Right lobe of liver (tissue), 4 donors: ENCODE measurements at regions not wholly inside any gene's neighbourhood (a gene's known extent, or its start where the extent isn't known, plus 50 kb on each side); places are given as distances from the start of the nearest gene placed in this dataset.

Experiments
- POLR2A ChIP-seq: fragments of 450-650 bp; IDR thresholded peaks from one replicate; pipeline ENCODE4 v1.6.1; 2017; ENCODE audit warnings: antibody characterized with exemption, mild to moderate bottlenecking
- TF ChIP-seq, protein P1 (sequence below), 4 donors: fragments of 200-600 bp in 3 of 4; fragments of 450-650 bp in 1 of 4; IDR thresholded peaks; one replicate each; pipeline versions ENCODE4 v1.5.1 to v1.8.0; 2016 to 2022; ENCODE audit warnings: antibody characterized with exemption in 4 of 4, mild to moderate bottlenecking in 2 of 4
- donor health status: DM: no; HTN: no; CAD: no.
- donor health status: DM: no; HTN: no; CAD: no.
- donor health status: DM: no; HTN: yes; CAD: no.

DNA sequence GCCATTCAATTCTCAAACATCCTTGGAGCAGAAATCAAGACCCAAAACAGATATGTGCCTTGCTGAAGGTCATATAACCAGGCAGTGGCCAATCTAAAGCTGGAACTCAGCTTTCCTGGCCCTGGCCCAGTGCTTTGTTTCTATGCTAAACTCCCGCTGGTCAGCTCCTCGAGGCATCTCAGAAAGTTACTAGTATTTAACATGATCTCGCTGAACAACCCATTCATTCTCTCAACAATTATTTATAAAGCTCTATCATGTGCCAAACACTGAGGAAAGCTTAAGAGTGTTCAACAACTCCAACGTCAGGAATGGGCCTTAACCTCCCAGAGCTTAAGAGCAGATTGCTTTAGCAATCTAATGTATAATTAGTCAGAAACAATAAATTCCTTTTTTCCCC is 54.0 kb downstream of the FOXD1 start:
- TF ChIP-seq, protein P1, sequence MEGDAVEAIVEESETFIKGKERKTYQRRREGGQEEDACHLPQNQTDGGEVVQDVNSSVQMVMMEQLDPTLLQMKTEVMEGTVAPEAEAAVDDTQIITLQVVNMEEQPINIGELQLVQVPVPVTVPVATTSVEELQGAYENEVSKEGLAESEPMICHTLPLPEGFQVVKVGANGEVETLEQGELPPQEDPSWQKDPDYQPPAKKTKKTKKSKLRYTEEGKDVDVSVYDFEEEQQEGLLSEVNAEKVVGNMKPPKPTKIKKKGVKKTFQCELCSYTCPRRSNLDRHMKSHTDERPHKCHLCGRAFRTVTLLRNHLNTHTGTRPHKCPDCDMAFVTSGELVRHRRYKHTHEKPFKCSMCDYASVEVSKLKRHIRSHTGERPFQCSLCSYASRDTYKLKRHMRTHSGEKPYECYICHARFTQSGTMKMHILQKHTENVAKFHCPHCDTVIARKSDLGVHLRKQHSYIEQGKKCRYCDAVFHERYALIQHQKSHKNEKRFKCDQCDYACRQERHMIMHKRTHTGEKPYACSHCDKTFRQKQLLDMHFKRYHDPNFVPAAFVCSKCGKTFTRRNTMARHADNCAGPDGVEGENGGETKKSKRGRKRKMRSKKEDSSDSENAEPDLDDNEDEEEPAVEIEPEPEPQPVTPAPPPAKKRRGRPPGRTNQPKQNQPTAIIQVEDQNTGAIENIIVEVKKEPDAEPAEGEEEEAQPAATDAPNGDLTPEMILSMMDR (IDR thresholded peaks at IDR 0.05) = no peak
- no peak for TF ChIP-seq POLR2A
